HepG2 (cell line): ENCODE measurements at regions not wholly inside any gene's neighbourhood (a gene's known extent, or its start where the extent isn't known, plus 50 kb on each side); places are given as distances from the start of the nearest gene placed in this dataset.

Source experiments
- EEA1 ChIP-seq: sonication (generic); formaldehyde crosslinking; IDR thresholded peaks from 2 replicates; pipeline ENCODE4 v1.5.1; 2020; ENCODE audit warnings: mild to moderate bottlenecking, missing genetic modification reagents, borderline replicate concordance
- HNF4G ChIP-seq, 2 experiments: sonication (generic) in 1 of 2; formaldehyde crosslinking in 1 of 2; IDR thresholded peaks; 2 replicates each; pipeline versions ENCODE4 v1.4.0 to v1.6.1; 2011 to 2020; ENCODE audit warnings: borderline replicate concordance in 2 of 2, low read depth in 2 of 2, mild to moderate bottlenecking in 2 of 2, low read length in 1 of 2, missing genetic modification reagents in 1 of 2, moderate library complexity in 1 of 2
- MAFK ChIP-seq, 2 experiments: IDR thresholded peaks in 1 of 2; conservative IDR thresholded peaks in 1 of 2; 2 replicates each; pipeline ENCODE4 v1.6.1; 2011; ENCODE audit warnings: improper control_type of control experiment in 2 of 2, low read length in 2 of 2
- SMAD3 ChIP-seq: sonication (generic); formaldehyde crosslinking; IDR thresholded peaks from 2 replicates; pipeline ENCODE4 v1.4.0; 2020; ENCODE audit warnings: missing genetic modification reagents
- TAF15 ChIP-seq: fragments of 200-400 bp; formaldehyde crosslinking; IDR thresholded peaks from one replicate; pipeline ENCODE4 v1.6.1; 2018; ENCODE audit warnings: mild to moderate bottlenecking, low read depth, low read length; ENCODE audit not compliant: poor library complexity, severe bottlenecking
- ZNF143 ChIP-seq: sonication (generic); formaldehyde crosslinking; IDR thresholded peaks from 2 replicates; pipeline ENCODE4 v1.4.0; 2020; ENCODE audit warnings: missing genetic modification reagents
- ZNF331 ChIP-seq: sonication (generic); formaldehyde crosslinking; IDR thresholded peaks from 2 replicates; pipeline ENCODE4 v1.4.0; 2020; ENCODE audit warnings: missing genetic modification reagents
- ZNF589 ChIP-seq: sonication (generic); formaldehyde crosslinking; conservative IDR thresholded peaks from 2 replicates; pipeline ENCODE4 v1.8.0; 2022; ENCODE audit warnings: mild to moderate bottlenecking, moderate library complexity, missing genetic modification reagents
- TF ChIP-seq, protein P1 (sequence below): sonication (generic); formaldehyde crosslinking; IDR thresholded peaks from 2 replicates; pipeline ENCODE4 v1.4.0; 2020; ENCODE audit warnings: mild to moderate bottlenecking, low read depth, missing genetic modification reagents
- TF ChIP-seq, protein P2 (sequence below): sonication (generic); formaldehyde crosslinking; IDR thresholded peaks from 2 replicates; pipeline ENCODE4 v1.5.0; 2020; ENCODE audit warnings: mild to moderate bottlenecking, missing genetic modification reagents, moderate library complexity
- TF ChIP-seq, protein P3 (sequence below): fragments of 450-650 bp; IDR thresholded peaks from 2 replicates; pipeline ENCODE4 v1.6.1; 2016
- TF ChIP-seq, protein P4 (sequence below): sonication (generic); formaldehyde crosslinking; IDR thresholded peaks from 2 replicates; pipeline ENCODE4 v1.5.0; 2020; ENCODE audit warnings: mild to moderate bottlenecking, missing genetic modification reagents
- TF ChIP-seq, protein P5 (sequence below): IDR thresholded peaks from 2 replicates; pipeline ENCODE4 v1.6.1; 2016
- TF ChIP-seq, protein P6 (sequence below), 2 experiments: IDR thresholded peaks; 2 replicates each; pipeline ENCODE4 v1.6.1; 2011 to 2012; ENCODE audit warnings: low read length in 2 of 2, borderline replicate concordance in 1 of 2, low read depth in 1 of 2, mild to moderate bottlenecking in 1 of 2, moderate library complexity in 1 of 2

DNA sequence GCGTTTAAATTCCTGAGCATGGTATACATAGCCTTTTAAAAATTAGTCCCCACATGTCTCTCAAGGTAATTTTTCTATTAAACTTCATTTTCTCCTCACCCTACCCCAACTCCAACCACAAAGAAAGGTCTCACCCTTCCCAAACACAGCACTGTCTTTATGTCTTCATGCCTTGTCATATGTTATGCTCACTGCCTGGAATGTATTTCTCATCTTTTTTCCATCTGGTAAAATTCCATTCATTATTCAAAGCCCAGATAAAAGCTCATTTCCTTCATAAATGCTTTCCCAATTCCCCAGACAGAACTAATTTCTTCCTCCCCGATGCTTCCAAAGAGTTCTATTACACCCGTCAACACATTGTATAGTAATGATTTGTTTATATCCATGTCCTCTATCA, 302.0 kb downstream of the ALDH8A1 start:
- TF ChIP-seq, protein P1, sequence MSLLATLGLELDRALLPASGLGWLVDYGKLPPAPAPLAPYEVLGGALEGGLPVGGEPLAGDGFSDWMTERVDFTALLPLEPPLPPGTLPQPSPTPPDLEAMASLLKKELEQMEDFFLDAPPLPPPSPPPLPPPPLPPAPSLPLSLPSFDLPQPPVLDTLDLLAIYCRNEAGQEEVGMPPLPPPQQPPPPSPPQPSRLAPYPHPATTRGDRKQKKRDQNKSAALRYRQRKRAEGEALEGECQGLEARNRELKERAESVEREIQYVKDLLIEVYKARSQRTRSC, result no peak
- TF ChIP-seq EEA1 (no peak), TAF15 (no peak), SMAD3 (CRISPR knock-in tag) (no peak), ZNF589 (no peak), ZNF331 (CRISPR knock-in tag) (no peak), HNF4G (IDR thresholded peaks at IDR 0.05; ENCODE audit: borderline replicate concordance, low read depth, low read length) (no peak), HNF4G (CRISPR knock-in tag; IDR thresholded peaks at IDR 0.05; ENCODE audit: borderline replicate concordance, low read depth) (no peak), ZNF143 (CRISPR knock-in tag) (no peak), MAFK (conservative IDR thresholded peaks at IDR 0.05 in 1 of 2, IDR thresholded peaks at IDR 0.05 in 1 of 2; ENCODE audit: low read length in 2 of 2) (no peak)
- TF ChIP-seq, protein P2, sequence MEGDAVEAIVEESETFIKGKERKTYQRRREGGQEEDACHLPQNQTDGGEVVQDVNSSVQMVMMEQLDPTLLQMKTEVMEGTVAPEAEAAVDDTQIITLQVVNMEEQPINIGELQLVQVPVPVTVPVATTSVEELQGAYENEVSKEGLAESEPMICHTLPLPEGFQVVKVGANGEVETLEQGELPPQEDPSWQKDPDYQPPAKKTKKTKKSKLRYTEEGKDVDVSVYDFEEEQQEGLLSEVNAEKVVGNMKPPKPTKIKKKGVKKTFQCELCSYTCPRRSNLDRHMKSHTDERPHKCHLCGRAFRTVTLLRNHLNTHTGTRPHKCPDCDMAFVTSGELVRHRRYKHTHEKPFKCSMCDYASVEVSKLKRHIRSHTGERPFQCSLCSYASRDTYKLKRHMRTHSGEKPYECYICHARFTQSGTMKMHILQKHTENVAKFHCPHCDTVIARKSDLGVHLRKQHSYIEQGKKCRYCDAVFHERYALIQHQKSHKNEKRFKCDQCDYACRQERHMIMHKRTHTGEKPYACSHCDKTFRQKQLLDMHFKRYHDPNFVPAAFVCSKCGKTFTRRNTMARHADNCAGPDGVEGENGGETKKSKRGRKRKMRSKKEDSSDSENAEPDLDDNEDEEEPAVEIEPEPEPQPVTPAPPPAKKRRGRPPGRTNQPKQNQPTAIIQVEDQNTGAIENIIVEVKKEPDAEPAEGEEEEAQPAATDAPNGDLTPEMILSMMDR, result no peak
- TF ChIP-seq, protein P3, sequence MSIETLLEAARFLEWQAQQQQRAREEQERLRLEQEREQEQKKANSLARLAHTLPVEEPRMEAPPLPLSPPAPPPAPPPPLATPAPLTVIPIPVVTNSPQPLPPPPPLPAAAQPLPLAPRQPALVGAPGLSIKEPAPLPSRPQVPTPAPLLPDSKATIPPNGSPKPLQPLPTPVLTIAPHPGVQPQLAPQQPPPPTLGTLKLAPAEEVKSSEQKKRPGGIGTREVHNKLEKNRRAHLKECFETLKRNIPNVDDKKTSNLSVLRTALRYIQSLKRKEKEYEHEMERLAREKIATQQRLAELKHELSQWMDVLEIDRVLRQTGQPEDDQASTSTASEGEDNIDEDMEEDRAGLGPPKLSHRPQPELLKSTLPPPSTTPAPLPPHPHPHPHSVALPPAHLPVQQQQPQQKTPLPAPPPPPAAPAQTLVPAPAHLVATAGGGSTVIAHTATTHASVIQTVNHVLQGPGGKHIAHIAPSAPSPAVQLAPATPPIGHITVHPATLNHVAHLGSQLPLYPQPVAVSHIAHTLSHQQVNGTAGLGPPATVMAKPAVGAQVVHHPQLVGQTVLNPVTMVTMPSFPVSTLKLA, result no peak
- TF ChIP-seq, protein P4, sequence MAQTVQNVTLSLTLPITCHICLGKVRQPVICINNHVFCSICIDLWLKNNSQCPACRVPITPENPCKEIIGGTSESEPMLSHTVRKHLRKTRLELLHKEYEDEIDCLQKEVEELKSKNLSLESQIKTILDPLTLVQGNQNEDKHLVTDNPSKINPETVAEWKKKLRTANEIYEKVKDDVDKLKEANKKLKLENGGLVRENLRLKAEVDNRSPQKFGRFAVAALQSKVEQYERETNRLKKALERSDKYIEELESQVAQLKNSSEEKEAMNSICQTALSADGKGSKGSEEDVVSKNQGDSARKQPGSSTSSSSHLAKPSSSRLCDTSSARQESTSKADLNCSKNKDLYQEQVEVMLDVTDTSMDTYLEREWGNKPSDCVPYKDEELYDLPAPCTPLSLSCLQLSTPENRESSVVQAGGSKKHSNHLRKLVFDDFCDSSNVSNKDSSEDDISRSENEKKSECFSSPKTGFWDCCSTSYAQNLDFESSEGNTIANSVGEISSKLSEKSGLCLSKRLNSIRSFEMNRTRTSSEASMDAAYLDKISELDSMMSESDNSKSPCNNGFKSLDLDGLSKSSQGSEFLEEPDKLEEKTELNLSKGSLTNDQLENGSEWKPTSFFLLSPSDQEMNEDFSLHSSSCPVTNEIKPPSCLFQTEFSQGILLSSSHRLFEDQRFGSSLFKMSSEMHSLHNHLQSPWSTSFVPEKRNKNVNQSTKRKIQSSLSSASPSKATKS (CRISPR knock-in tag), result no peak
- TF ChIP-seq, protein P5, sequence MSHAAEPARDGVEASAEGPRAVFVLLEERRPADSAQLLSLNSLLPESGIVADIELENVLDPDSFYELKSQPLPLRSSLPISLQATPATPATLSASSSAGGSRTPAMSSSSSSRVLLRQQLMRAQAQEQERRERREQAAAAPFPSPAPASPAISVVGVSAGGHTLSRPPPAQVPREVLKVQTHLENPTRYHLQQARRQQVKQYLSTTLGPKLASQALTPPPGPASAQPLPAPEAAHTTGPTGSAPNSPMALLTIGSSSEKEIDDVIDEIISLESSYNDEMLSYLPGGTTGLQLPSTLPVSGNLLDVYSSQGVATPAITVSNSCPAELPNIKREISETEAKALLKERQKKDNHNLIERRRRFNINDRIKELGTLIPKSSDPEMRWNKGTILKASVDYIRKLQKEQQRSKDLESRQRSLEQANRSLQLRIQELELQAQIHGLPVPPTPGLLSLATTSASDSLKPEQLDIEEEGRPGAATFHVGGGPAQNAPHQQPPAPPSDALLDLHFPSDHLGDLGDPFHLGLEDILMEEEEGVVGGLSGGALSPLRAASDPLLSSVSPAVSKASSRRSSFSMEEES (CRISPR knock-in tag), result no peak
- TF ChIP-seq, protein P6, sequence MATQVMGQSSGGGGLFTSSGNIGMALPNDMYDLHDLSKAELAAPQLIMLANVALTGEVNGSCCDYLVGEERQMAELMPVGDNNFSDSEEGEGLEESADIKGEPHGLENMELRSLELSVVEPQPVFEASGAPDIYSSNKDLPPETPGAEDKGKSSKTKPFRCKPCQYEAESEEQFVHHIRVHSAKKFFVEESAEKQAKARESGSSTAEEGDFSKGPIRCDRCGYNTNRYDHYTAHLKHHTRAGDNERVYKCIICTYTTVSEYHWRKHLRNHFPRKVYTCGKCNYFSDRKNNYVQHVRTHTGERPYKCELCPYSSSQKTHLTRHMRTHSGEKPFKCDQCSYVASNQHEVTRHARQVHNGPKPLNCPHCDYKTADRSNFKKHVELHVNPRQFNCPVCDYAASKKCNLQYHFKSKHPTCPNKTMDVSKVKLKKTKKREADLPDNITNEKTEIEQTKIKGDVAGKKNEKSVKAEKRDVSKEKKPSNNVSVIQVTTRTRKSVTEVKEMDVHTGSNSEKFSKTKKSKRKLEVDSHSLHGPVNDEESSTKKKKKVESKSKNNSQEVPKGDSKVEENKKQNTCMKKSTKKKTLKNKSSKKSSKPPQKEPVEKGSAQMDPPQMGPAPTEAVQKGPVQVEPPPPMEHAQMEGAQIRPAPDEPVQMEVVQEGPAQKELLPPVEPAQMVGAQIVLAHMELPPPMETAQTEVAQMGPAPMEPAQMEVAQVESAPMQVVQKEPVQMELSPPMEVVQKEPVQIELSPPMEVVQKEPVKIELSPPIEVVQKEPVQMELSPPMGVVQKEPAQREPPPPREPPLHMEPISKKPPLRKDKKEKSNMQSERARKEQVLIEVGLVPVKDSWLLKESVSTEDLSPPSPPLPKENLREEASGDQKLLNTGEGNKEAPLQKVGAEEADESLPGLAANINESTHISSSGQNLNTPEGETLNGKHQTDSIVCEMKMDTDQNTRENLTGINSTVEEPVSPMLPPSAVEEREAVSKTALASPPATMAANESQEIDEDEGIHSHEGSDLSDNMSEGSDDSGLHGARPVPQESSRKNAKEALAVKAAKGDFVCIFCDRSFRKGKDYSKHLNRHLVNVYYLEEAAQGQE (IDR thresholded peaks at IDR 0.05; ENCODE audit: borderline replicate concordance in 1 of 2, low read depth in 1 of 2, low read length in 2 of 2), result no peak
